ENCODE measurements at regions not wholly inside any gene's neighbourhood (a gene's known extent, or its start where the extent isn't known, plus 50 kb on each side); places are given as distances from the start of the nearest gene placed in this dataset.
A peak's percentile ranks its signal among the peaks of the same experiment; 100 is the strongest.

DNA sequence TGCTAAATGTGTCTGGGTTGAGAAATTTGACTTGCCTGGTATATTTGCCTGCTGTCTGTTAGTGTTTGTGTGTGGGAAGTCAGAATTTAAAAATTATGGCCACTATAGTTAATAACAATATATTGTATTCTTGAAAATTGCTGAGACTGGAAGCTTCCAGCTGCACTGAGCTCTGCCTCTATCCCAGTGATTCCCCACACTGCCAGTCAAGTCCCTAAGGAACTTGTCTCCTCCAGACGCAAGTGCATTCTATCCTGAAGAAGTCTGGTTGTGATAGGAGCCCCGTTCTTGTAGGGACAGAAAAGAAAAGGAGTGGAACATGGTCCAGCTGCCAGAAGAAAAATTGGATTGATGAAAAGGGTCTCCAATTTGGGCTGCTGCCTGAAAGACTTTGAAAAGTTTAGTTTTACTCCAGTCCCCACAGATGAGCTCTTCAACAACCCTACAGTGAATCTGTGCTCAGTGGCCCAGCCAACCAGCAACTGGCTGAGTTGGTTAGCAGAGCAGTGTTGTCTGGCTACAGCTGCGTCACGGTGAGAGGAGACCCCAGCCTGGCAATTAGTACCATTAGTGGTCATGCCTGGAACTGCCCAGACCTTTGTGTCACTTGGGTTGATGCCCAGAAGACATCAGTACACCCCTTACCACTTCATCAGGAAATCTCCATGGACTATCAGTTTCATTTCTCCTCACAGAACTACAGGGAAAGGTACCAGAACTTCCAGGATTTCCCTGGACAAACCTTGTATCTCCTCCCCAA is 183.1 kb upstream of the MCHR2 start:
- no peak for DNase-seq

GRCh38 chr6:100176311-100176950 is 182.4 kb upstream of the MCHR2 start:
- peak; percentile 71 for DNase-seq

GRCh38 chr6:100175814-100176310 is 181.8 kb upstream of the MCHR2 start:
- DNase-seq = peak; percentile 97

DNA sequence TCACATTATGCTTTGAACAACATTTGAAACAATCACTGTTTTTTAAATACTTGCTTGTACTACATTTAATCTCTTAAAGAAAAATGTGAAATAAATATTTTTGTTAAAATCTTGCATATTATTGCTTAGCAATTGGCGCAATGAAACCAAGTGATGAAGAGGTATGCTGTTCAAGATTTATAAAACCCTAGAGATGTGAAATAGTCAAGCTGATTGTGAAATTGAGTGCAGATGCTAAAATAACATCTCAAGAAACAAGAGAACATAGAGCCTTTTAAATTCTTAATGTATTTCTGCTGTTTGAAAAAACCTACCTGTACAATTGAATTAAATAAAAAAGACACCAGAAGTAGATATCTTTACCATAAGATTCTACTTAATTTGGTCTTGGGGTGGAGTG is 179.2 kb upstream of the MCHR2 start:
- peak; percentile 38 for DNase-seq

DNA sequence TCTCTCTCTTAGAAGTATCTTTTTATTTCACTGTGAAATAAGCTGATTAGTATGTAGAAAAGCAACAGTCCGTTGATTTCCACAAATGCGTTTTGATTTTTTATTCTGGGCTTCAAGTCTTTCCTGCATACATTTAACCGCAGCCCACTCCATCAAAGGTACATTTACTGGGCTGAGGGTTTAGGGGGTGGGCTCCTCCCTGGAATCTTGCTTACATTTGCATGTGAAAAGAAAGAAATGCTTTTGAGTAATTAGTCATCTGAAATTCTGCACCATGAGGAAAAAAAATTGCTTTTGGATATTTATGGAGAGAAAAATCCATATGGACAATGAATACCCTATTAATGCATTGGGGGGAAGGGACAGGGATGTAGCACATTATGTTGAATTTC is 178.3 kb upstream of the MCHR2 start:
- DNase-seq = no peak

DNA sequence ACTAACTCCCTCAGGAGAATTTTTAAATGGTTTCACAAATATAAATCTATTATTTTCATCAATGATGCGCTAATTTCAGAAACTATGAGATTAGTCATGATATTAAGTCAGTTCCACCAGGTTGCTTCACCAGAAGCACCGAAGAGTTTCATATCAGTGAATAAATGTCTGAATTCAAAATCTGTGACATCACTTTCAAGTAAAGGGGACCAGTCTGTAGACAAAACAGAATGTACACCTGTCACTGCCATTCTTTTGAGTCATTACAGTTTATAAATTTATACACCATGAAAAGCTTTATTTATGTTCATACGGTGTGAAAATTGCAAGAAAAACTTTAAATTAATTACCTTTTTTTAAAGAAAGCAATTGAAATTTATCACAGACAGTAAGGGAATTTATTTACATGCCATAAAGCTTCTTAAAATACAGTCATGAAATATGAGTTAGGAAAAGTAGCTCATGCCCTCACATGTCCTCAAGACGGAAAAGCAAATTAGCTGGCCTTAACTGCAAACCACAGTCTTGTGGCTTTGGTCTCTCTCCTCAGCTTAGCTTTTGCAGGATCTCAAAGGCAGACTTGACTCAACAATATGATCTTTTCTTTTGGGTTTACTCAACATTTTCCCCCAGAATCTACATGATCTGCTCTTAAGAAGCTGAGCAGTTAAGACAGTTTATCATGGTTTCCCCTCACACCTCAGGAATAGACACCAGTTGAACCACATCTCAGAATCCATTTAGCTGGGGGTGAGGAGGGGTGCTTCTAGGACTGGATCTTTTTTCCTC is 177.7 kb upstream of the MCHR2 start:
- DNase-seq = peak; percentile 86

DNA sequence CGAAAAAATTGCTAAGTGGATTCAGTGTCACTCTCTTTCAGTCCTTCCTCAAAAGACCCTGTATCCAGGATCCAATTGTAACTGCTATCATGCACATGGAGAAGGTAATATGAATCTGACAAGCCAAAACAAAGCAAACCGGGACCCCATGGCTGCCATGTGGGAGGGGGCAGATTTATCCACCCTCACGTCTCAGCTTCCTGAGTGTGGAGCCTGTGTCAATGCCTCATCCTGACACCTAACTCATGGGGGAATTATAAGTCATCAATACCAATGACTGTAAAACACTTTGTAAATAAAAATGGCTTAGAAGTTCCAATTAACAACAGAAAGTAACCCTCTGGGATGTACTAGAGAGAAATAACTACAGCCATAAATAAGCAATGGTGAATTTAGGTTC is 174.1 kb upstream of the MCHR2 start:
- DNase-seq = no peak

DNA sequence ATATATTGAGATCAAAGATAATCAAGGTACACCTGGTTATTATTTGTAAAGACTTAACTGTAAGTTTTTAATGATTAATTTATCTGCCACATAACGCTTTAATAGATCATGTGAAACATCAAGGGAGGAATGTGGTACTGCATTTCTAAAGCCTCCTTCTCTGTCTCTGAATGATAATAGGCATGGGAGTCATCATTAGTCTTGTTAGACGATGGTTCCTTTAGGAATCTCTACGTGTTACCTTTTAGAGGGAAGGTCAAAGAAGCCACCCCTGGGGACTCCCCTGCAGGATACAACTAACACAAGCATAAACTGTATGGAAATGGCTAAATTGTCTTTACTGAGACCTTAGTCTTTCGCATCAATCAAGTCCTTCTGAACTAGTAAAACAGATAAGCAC is 173.6 kb upstream of the MCHR2 start:
- DNase-seq = no peak

DNA sequence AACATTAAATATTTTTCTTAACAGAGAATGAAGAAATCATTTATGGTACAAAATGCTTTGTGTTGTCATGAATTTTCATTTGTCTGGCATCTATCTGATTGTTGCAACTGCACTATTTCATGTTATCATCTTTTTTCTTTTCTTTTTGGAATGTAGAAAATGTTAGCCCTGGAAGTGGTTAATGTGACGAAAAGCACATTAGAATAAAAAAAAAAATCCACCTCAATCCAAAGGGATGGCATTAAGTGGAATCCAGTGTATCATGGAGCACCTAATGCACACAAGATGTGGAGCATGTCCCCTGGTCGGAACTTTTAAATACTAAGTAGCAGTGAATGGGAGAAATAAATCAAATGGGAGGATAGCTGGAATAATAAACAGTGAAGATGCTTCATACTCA is 172.9 kb upstream of the MCHR2 start:
- peak; percentile 92 for DNase-seq

GRCh38 chr6:100165442-100165841 is 171.4 kb upstream of the MCHR2 start:
- no peak for DNase-seq

- no peak for DNase-seq
These were observed 169.0 kb upstream of the MCHR2 start for GRCh38 chr6:100163035-100163434.

DNA sequence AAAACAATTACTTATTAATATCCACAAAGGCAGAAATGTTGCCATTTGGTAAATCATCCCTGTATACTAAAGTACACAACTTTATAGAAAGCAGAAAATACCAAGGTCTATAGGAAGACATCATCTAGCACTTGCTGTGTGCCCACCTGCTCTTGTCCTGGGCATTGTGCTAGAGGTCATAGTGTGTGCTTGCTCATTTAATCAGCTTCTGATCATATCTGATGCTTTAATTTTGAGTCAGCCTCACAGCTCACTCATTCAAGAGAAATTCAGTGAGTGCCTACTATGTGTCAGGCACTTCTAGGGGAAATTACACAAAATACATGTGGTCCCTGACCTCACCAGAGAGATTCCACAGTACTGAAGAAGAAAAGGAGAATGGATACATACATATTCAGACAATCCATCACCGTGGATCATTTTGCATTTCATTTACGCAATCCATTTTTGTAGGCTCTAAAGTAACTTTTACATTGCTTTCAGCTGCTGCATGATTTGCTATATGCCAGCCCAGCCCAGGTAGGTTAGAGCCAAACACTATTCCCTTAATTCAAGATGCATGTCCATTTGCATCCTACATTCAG is 167.9 kb upstream of the MCHR2 start:
- no peak for DNase-seq

- DNase-seq = no peak
These were observed 166.9 kb upstream of the MCHR2 start for GRCh38 chr6:100160930-100161329.

DNA sequence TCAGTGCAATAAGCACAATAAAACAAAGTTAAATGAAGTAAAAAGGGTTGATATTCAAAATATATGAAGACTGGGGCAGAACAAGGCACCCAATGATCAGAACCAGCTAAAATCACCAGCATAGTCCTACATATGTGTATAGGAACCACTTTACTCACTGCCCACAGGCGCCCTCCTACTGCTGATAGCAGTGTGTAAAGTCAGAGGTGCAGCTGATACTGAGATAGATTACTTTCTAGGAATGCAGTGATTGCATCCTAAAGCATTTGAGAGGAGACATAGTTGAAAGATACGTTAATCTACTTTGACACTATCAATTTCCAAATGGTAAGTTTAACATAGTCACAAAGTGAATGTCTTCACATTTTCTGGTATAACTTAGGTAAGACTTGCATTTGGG is 161.1 kb upstream of the MCHR2 start:
- no peak for DNase-seq

- DNase-seq = no peak
These were observed 159.7 kb upstream of the MCHR2 start for GRCh38 chr6:100153636-100154275.

DNA sequence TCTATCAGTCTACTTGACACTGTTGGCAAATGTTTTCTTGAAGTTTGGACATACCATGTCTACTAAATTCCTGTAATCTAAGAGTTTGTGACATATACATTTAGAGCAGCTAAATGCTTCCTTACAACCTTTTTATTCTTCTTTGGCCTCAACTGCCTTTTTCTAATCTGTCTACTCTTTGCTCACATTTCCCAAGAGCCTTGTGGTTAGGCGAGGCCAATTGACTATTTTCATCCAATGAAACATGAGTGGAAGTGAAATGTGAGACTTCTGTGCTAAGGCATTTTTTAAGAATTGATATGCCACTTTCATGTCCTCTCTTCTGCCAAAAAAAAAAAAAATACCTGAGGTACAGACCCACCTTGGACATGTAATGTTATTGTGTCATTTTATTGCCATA is 158.2 kb upstream of the MCHR2 start:
- DNase-seq = no peak

DNA sequence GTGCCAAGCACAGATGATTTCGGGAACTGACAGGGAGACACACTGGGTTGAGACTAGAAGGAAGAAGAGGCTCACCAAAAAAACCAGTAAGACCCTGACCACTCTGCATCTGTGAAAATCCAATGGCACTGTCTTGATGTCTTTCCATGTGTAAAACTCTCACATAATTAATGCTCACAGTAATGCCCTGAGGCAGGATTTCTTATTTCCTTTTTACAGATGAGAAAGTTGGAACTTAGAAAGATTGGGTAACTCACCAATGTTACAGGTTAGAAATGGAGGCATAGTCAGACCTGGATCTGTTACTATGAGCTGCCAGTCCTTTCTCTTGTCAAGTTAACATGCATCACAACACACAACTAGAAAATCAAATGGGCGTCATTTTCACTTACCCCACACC is 151.0 kb upstream of the MCHR2 start:
- no peak for DNase-seq

DNA sequence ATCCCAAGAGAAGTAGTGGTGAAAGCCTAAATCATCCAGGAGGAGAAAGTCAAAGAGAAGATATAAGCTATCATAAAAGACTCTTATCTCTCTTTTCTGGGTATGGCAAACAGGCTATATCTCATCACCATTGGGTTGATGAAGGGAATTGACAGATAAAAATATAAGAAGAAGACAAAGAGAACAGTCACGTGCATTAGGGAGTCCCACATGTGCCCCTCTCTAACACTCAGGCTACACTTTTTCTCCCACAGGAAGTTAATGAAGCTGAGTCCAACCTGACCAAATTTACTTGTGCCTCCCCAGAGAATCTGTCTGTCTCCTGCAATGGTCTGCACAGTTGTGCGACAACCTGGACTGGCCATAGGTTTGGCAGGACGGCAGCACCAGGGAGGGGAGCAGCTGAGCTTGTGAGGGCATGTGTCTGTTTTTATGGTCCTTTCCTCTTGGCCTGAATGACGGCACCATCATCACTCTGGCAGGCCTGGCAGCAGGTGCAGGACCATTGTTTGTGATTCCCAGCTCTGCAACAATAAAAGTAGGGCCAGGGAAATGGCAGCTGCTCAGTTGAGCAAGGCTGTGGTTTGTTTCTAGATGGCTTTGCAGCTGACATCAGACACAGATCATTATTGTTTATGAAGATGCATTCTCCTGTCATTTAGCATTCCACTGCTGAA is 144.5 kb upstream of the MCHR2 start:
- no peak for DNase-seq

- DNase-seq = no peak
These were observed 143.7 kb upstream of the MCHR2 start for GRCh38 chr6:100137759-100138158.

DNA sequence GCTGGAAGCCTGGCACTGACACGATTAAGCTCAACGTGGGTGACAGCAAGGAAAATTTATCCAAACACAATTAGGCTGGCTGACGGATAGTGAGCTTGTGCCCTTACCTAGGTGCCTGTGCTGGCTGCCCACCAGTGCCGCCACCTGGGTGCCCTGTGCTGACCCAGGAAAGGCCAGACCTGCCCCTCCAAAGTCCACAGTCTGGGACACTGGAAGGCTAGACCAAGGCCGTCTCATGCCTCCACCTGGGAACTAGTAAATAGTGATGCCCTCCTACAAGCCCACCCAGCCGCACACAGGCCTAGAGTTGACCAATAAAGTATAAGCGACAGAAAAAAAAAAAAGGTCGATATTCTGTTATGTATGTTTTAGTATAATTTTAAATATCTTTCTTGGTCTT is 142.6 kb upstream of the MCHR2 start:
- no peak for DNase-seq

DNA sequence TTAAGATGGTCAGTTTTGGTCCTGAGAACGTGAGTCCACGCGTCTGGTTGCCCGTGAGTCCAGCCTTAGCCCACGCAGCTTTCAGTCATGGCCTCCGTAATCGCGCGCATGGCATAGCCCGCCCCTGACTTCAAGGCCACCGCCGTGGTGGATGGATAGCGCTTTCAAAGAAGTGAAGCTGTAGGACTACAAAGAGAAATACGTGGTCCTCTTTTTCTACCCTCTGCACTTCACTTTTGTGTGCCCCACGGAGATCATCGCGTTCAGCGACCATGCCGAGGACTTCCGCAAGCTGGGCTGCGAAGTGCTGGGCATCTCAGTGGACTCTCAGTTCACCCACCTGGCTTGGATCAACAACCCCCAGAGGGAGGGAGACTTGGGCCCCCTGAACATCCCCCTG is 142.0 kb upstream of the MCHR2 start:
- no peak for DNase-seq

DNA sequence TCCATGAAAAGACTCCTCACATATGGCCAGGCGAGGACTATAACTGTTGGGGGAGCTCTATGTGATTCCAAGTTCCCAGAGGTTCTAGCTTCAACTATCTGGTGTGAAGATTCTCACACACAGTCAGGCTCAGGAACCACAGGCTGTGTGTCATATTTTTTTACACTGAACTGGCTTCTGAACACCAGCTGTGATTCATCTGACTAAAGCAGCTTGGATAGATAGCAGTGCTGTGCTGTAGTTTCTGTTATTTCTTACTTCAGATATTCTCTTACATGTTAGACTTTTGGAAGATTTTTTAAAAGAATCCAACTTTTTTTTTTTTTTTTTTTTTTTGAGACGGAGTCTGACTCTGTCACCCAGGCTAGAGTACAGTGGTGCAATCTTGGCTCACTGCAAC is 140.7 kb upstream of the MCHR2 start:
- peak; percentile 37 for DNase-seq
